Keratinocyte (primary cell): ENCODE measurements at regions not wholly inside any gene's neighbourhood (a gene's known extent, or its start where the extent isn't known, plus 50 kb on each side); places are given as distances from the start of the nearest gene placed in this dataset.

Experiments used
- DNase-seq: peaks from one replicate; pipeline ENCODE4 v3.0.0-alpha.2; 2011; ENCODE audit warnings: low read depth, missing footprints, low spot score
- FAIRE-seq: peaks from 2 replicates; lab custom pipeline; 2011; peaks lifted over from hg19 to GRCh38; lab: Jason Lieb, UNC
- H2AFZ ChIP-seq: 2 replicates; pipeline ENCODE4 v1.6.0; 2012; ENCODE audit warnings: low read length, control low read depth, inconsistent platforms; ENCODE audit not compliant: control insufficient read depth
- H3K27ac ChIP-seq: 2 replicates; pipeline ENCODE4 v1.5.1; 2011; ENCODE audit warnings: low read length; ENCODE audit not compliant: control insufficient read depth, insufficient read depth
- H3K27me3 ChIP-seq: 3 replicates; pipeline ENCODE4 v1.6.0; 2011; ENCODE audit warnings: low read length; ENCODE audit not compliant: control insufficient read depth, insufficient read depth; ENCODE audit errors: extremely low read depth
- H3K36me3 ChIP-seq, 2 experiments: 2 replicates in 1 of 2; 3 replicates in 1 of 2; pipeline ENCODE4 v1.5.1; 2011; ENCODE audit warnings: low read length in 2 of 2, mild to moderate bottlenecking in 1 of 2; ENCODE audit not compliant: control insufficient read depth in 2 of 2, insufficient read depth in 2 of 2; ENCODE audit errors: extremely low read depth in 1 of 2
- H3K4me1 ChIP-seq: 3 replicates; pipeline ENCODE4 v1.5.1; 2011; ENCODE audit warnings: low read length; ENCODE audit not compliant: control insufficient read depth, insufficient read depth; ENCODE audit errors: extremely low read depth
- H3K4me2 ChIP-seq: 3 replicates; pipeline ENCODE4 v1.6.0; 2011; ENCODE audit warnings: low read depth, low read length; ENCODE audit not compliant: control insufficient read depth, insufficient read depth; ENCODE audit errors: extremely low read depth
- H3K4me3 ChIP-seq, 3 experiments: fragments of 200-600 bp in 1 of 3; sonication (generic) in 1 of 3; 2 replicates in 2 of 3; 3 replicates in 1 of 3; pipeline ENCODE4 v1.5.1; 2011 to 2016; ENCODE audit warnings: low read length in 3 of 3, mild to moderate bottlenecking in 3 of 3, control low read depth in 2 of 3, inconsistent platforms in 1 of 3, low read depth in 1 of 3, mixed read lengths in 1 of 3, mixed run types in 1 of 3, moderate library complexity in 1 of 3; ENCODE audit not compliant: control insufficient read depth in 2 of 3, insufficient read depth in 2 of 3; ENCODE audit errors: extremely low read depth in 1 of 3
- H3K79me2 ChIP-seq: 2 replicates; pipeline ENCODE4 v1.6.0; 2012; ENCODE audit warnings: low read length; ENCODE audit not compliant: control insufficient read depth, insufficient read depth
- H3K9ac ChIP-seq: 3 replicates; pipeline ENCODE4 v1.6.0; 2011; ENCODE audit warnings: low read length; ENCODE audit not compliant: control insufficient read depth, insufficient read depth; ENCODE audit errors: extremely low read depth
- H3K9me1 ChIP-seq: 3 replicates; pipeline ENCODE4 v1.6.0; 2011; ENCODE audit warnings: low read length; ENCODE audit not compliant: control insufficient read depth, insufficient read depth; ENCODE audit errors: extremely low read depth
- H3K9me3 ChIP-seq: 2 replicates; pipeline ENCODE4 v1.5.1; 2012; ENCODE audit warnings: low read depth, low read length; ENCODE audit not compliant: control insufficient read depth
- H4K20me1 ChIP-seq: 3 replicates; pipeline ENCODE4 v1.6.0; 2011; ENCODE audit warnings: low read length; ENCODE audit not compliant: control insufficient read depth, insufficient read depth; ENCODE audit errors: extremely low read depth
- CTCF ChIP-seq, 3 experiments: IDR thresholded peaks in 1 of 3; conservative IDR thresholded peaks in 1 of 3; optimal IDR thresholded peaks in 1 of 3; 2 replicates in 2 of 3; 3 replicates in 1 of 3; pipeline versions ENCODE3 to v1.5.1; 2011; ENCODE audit warnings: low read length in 3 of 3, mild to moderate bottlenecking in 3 of 3, moderate library complexity in 2 of 3, control low read depth in 1 of 3, inconsistent platforms in 1 of 3; ENCODE audit not compliant: insufficient read depth in 2 of 3; ENCODE audit errors: extremely low read depth in 1 of 3
- EZH2 ChIP-seq: IDR thresholded peaks from one replicate; pipeline ENCODE4 v1.6.1; 2012; ENCODE audit warnings: inconsistent platforms, mild to moderate bottlenecking, low read length, moderate library complexity
- dilution Hi-C: fragments of 300-500 bp; cut with MboI; formaldehyde crosslinking; loops from one replicate; pipeline ENCODE4 v1.7.0; 2020; ENCODE audit warnings: low sequenced_read_pairs; ENCODE audit not compliant: extremely low pct_ligation_motif_present

DNA sequence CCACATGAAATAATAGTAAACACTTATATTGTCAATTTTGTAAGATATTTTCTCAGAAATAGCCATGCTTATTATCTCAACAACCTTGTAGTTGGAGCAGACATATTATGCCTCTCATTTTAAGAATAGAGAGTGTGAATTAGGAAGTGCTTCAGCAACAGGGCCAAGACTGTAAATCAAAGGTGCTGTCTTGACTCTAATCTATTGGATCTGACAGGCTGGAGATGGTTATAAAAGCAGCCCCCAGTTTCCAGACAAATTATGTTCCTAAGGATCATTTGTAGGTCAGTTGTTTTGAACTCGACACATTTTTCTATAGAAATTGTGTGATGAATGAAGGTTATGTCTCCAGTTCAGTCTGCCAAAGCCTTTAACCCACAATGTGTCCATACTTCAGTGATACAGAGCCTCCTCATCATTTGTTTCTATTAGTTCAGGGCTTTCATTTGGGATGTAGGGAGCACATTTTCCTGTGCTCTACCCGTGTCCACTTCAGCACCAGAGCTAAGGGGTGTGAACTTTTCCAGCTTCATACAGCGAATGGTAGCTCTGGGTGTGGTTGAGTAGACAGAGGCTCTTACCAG lies 284.8 kb upstream of the FBXO33 start:
- Histone ChIP-seq H3K27me3 (no peaks in the 10 kb centered on the region), H3K36me3 (no peaks in the 10 kb centered on the region), H3K9me1 (no peaks in the 10 kb centered on the region), H3K27ac (no peak overlapping the region), H3K79me2 (no peaks in the 10 kb centered on the region), H4K20me1 (no peaks in the 10 kb centered on the region), H3K9me3 (no peaks in the 10 kb centered on the region), H2AFZ (no peak overlapping the region), H3K4me3 (no peak overlapping the region), H3K4me2 (no peak overlapping the region), H3K4me1 (no peaks in the 10 kb centered on the region), H3K9ac (no peak overlapping the region)
- DNase-seq = no peak
- no peak for FAIRE-seq
- dilution Hi-C loops = no loop called here
- TF ChIP-seq EZH2 (no peak), CTCF (optimal IDR thresholded peaks at IDR 0.05 in 1 of 3, IDR thresholded peaks at IDR 0.05 in 1 of 3, conservative IDR thresholded peaks at IDR 0.05 in 1 of 3; ENCODE audit: extremely low read depth in 1 of 3, insufficient read depth in 2 of 3, low read length in 3 of 3) (no peak)

DNA sequence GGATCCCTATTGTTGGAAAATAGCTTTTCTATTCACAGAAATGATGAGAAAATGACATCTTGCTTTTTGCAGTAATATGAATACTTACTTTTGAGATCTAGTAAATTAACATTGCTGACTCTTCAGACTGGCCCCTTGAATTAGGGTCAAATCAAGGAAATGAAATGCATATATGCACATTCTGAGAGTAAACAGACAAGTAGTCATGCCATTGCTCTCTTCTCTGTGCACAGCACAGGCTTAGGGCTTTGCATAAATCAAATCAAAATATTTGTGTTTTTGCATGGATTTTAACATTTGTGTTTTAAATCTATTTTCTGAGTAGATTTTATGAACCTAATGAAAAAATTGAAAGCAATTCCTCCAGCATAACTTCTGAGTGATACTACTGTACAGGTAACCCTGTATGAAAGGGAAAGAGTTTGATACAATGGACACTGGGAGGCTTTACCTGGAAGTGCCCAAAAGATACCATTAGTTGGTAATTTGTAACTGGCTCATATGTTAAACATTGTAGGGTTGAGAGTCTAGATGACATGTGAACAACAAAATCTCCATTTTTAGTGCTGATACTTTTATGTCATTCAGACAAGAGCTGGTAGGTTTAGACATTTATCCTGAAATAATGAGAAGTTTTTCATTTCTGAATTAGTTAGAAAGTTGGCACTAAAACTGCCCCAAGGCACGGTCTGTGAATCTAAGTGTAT lies 280.2 kb upstream of the FBXO33 start:
- dilution Hi-C loops = no loop called here
- no peaks in the 10 kb centered on the region for H3K27me3 ChIP-seq
- H2AFZ ChIP-seq = no peak overlapping the region
- H3K27ac ChIP-seq = no peak overlapping the region
- H3K4me1 ChIP-seq = no peaks in the 10 kb centered on the region
- H3K9ac ChIP-seq = no peak overlapping the region
- no peak overlapping the region for H3K4me2 ChIP-seq
- no peaks in the 10 kb centered on the region for H4K20me1 ChIP-seq
- H3K4me3 ChIP-seq = no peak overlapping the region
- no peaks in the 10 kb centered on the region for H3K9me3 ChIP-seq
- FAIRE-seq (no peak), DNase-seq (no peak)
- H3K79me2 ChIP-seq = no peaks in the 10 kb centered on the region
- no peaks in the 10 kb centered on the region for H3K36me3 ChIP-seq
- TF ChIP-seq CTCF (optimal IDR thresholded peaks at IDR 0.05 in 1 of 3, IDR thresholded peaks at IDR 0.05 in 1 of 3, conservative IDR thresholded peaks at IDR 0.05 in 1 of 3; ENCODE audit: extremely low read depth in 1 of 3, insufficient read depth in 2 of 3, low read length in 3 of 3) (no peak), EZH2 (no peak)
- H3K9me1 ChIP-seq = no peaks in the 10 kb centered on the region
